Uterus (tissue), 3 donors: ENCODE measurements at regions not wholly inside any gene's neighbourhood (a gene's known extent, or its start where the extent isn't known, plus 50 kb on each side); places are given as distances from the start of the nearest gene placed in this dataset.

ENCODE experiments used
- DNase-seq, 2 donors: peaks; one replicate each; pipeline ENCODE4 v3.0.0-alpha.2; 2019 to 2020
- H3K27ac ChIP-seq, 2 donors: fragments of 200-600 bp; sonication (generic); 1 replicate in 1 of 2; 2 replicates in 1 of 2; pipeline ENCODE4 v1.5.1; 2016 to 2018
- H3K27me3 ChIP-seq, 2 donors: fragments of 200-600 bp; sonication (generic); one replicate each; pipeline ENCODE4 v1.5.1; 2018 to 2019; ENCODE audit warnings: control low read depth in 1 of 2
- H3K36me3 ChIP-seq, 2 donors: fragments of 200-600 bp; sonication (generic); one replicate each; pipeline ENCODE4 v1.5.1; 2019; ENCODE audit warnings: control low read depth in 1 of 2
- H3K4me1 ChIP-seq, 2 donors: fragments of 200-600 bp; sonication (generic); one replicate each; pipeline ENCODE4 v1.5.1; 2018 to 2019; ENCODE audit warnings: control low read depth in 1 of 2
- H3K4me3 ChIP-seq, 2 donors: fragments of 200-600 bp; sonication (generic); 1 replicate in 1 of 2; 2 replicates in 1 of 2; pipeline ENCODE4 v1.5.1; 2018 to 2019; ENCODE audit warnings: mild to moderate bottlenecking in 1 of 2
- H3K9me3 ChIP-seq, 2 donors: fragments of 200-600 bp; sonication (generic); one replicate each; pipeline ENCODE4 v1.5.1; 2019; ENCODE audit warnings: control low read depth in 1 of 2
- POLR2A ChIP-seq, 2 donors: fragments of 450-650 bp; IDR thresholded peaks; one replicate each; pipeline ENCODE4 v1.6.1; 2016; ENCODE audit warnings: antibody characterized with exemption in 2 of 2, mild to moderate bottlenecking in 1 of 2, moderate library complexity in 1 of 2
- intact Hi-C: fragments of 100-400 bp; cut with DNase I; formaldehyde crosslinking; loops from one replicate; pipeline ENCODE4 v1.15.1; 2023; ENCODE audit warnings: low total_unique reads
- TF ChIP-seq, protein P1 (sequence below), 4 experiments: fragments of 200-600 bp in 2 of 4; fragments of 450-650 bp in 2 of 4; sonication (generic) in 2 of 4; IDR thresholded peaks; one replicate each; pipeline ENCODE4 v1.5.1; 2016 to 2019; ENCODE audit warnings: antibody characterized with exemption in 4 of 4, mild to moderate bottlenecking in 2 of 4, moderate library complexity in 1 of 4
- donor health status: DM: yes; HTN: yes; CAD: no.

DNA sequence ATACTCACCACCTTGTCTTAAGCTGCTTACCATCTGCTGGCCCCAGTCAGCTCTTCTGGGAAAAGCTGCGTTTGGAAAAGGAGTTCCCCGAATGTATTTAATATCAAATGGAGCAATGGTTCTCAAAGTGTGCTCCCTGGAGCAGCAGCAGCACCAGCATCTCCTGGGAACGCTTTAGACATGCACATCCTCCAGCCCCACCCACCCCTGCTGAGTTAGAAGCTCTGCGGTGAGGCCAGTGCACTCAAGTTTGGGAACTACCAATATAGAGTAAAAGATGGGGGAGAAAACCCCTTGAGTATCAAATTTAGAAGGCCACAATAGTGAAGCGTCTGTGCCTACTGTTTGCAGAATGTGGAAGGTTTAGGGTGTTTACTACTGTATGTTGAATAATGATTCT lies 124.0 kb upstream of the TOPAZ1 start:
- TF ChIP-seq, protein P1, sequence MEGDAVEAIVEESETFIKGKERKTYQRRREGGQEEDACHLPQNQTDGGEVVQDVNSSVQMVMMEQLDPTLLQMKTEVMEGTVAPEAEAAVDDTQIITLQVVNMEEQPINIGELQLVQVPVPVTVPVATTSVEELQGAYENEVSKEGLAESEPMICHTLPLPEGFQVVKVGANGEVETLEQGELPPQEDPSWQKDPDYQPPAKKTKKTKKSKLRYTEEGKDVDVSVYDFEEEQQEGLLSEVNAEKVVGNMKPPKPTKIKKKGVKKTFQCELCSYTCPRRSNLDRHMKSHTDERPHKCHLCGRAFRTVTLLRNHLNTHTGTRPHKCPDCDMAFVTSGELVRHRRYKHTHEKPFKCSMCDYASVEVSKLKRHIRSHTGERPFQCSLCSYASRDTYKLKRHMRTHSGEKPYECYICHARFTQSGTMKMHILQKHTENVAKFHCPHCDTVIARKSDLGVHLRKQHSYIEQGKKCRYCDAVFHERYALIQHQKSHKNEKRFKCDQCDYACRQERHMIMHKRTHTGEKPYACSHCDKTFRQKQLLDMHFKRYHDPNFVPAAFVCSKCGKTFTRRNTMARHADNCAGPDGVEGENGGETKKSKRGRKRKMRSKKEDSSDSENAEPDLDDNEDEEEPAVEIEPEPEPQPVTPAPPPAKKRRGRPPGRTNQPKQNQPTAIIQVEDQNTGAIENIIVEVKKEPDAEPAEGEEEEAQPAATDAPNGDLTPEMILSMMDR (IDR thresholded peaks at IDR 0.05) = no peak
- no peaks in the 10 kb centered on the region for H3K27me3 ChIP-seq
- H3K27ac ChIP-seq = no peak overlapping the region
- DNase-seq = no peak
- no peaks in the 10 kb centered on the region for H3K9me3 ChIP-seq
- no peaks in the 10 kb centered on the region for H3K4me1 ChIP-seq
- intact Hi-C loops = no loop called here
- H3K36me3 ChIP-seq = no peaks in the 10 kb centered on the region
- no peak overlapping the region for H3K4me3 ChIP-seq

GRCh38 chr3:44120721-44121582 lies 120.7 kb upstream of the TOPAZ1 start:
- intact Hi-C loops = no loop called here
- no peak overlapping the region for H3K27ac ChIP-seq
- no peak for DNase-seq

DNA sequence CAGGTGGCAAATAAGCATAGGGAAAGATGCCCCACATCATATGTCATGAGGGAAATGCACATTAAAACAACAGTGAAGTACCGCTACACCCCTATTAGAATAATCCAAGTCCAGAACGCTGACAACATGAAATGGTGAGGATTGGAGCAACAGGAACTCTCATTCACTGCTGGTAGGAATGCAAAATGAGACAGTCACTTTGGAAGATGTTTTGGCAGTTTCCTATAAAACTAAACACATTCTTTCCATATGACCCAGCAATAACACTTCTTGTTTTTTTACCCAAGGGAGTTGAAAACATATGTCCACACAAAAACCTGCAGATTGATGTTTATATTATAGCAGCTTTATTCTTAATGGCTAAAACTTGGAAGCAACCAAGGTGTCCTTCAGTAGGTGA lies 116.4 kb upstream of the TOPAZ1 start:
- no peak overlapping the region for H3K27ac ChIP-seq
- intact Hi-C loops = no loop called here
- TF ChIP-seq POLR2A (IDR thresholded peaks at IDR 0.05) = no peak
- TF ChIP-seq, protein P1 (IDR thresholded peaks at IDR 0.05) = no peak
- no peaks in the 10 kb centered on the region for H3K27me3 ChIP-seq
- no peaks in the 10 kb centered on the region for H3K36me3 ChIP-seq
- no peaks in the 10 kb centered on the region for H3K9me3 ChIP-seq
- no peak overlapping the region for H3K4me3 ChIP-seq
- no peak for DNase-seq
- no peaks in the 10 kb centered on the region for H3K4me1 ChIP-seq

More at GRCh38 chr3:44120721-44121582, 120.7 kb upstream of the TOPAZ1 start:
- Histone ChIP-seq H3K27me3 (no peaks in the 10 kb centered on the region), H3K36me3 (no peaks in the 10 kb centered on the region), H3K4me3 (no peak overlapping the region), H3K4me1 (no peaks in the 10 kb centered on the region), H3K9me3 (no peaks in the 10 kb centered on the region)
- TF ChIP-seq POLR2A (IDR thresholded peaks at IDR 0.05) = no peak
- TF ChIP-seq, protein P1 (IDR thresholded peaks at IDR 0.05) = no peak

DNA sequence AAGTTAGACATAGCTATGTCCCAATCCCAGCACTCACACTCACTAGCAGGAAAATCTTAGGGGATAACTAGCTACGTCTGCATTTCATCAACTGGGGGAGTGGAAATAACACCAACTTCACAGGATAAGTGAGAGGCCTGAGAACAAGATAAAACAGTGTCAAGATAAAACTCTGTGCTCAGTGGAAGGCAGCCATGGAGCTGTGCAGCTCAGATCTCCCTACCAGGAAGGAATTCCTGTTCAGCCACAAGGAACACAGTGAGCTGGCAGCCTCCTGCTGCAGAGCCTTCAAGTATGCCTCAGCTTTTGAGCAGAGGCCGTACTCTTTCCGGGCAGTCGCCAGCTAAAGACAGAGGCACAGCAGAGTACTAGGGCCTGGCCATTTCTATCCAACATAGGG lies 115.8 kb upstream of the TOPAZ1 start:
- Histone ChIP-seq H3K27me3 (no peaks in the 10 kb centered on the region), H3K27ac (no peak overlapping the region), H3K4me1 (no peaks in the 10 kb centered on the region), H3K9me3 (no peaks in the 10 kb centered on the region), H3K4me3 (no peak overlapping the region), H3K36me3 (no peaks in the 10 kb centered on the region)
- TF ChIP-seq, protein P1 (IDR thresholded peaks at IDR 0.05) = no peak
- no peak for TF ChIP-seq POLR2A (IDR thresholded peaks at IDR 0.05)
- no peak for DNase-seq
- intact Hi-C loops = no loop called here

GRCh38 chr3:44128057-44128775 lies 113.5 kb upstream of the TOPAZ1 start:
- Histone ChIP-seq H3K27ac (no peak overlapping the region), H3K27me3 (no peaks in the 10 kb centered on the region), H3K4me1 (no peaks in the 10 kb centered on the region), H3K4me3 (no peak overlapping the region), H3K9me3 (no peaks in the 10 kb centered on the region), H3K36me3 (no peaks in the 10 kb centered on the region)
- DNase-seq = no peak
- intact Hi-C loops = no loop called here
- TF ChIP-seq, protein P1 (IDR thresholded peaks at IDR 0.05) = no peak
- TF ChIP-seq POLR2A (IDR thresholded peaks at IDR 0.05) = no peak
